Small intestine (tissue), 7 donors: ENCODE measurements at regions not wholly inside any gene's neighbourhood (a gene's known extent, or its start where the extent isn't known, plus 50 kb on each side); places are given as distances from the start of the nearest gene placed in this dataset.

Source experiments
- DNase-seq, 2 donors: peaks; one replicate each; pipeline versions ENCODE4 v3.0.0 to v3.0.0-alpha.2; 2013
- FAIRE-seq: peaks from 2 replicates; lab custom pipeline; 2012; peaks lifted over from hg19 to GRCh38; lab: Jason Lieb, UNC
- H3K27ac ChIP-seq, 3 donors: one replicate each; pipeline ENCODE4 v1.5.1; 2013; ENCODE audit warnings: low read length in 2 of 3, mild to moderate bottlenecking in 2 of 3, control low read depth in 1 of 3, inconsistent platforms in 1 of 3, low read depth in 1 of 3, moderate library complexity in 1 of 3
- H3K27me3 ChIP-seq, 3 donors: one replicate each; pipeline ENCODE4 v1.6.1; 2013; ENCODE audit warnings: low read length in 3 of 3, inconsistent platforms in 1 of 3; ENCODE audit not compliant: control insufficient read depth in 3 of 3, insufficient read depth in 3 of 3
- H3K36me3 ChIP-seq, 3 donors: one replicate each; pipeline ENCODE4 v1.6.1; 2013; ENCODE audit warnings: low read length in 3 of 3, inconsistent platforms in 1 of 3, low read depth in 1 of 3, mild to moderate bottlenecking in 1 of 3, moderate library complexity in 1 of 3; ENCODE audit not compliant: control insufficient read depth in 3 of 3, insufficient read depth in 2 of 3
- H3K4me1 ChIP-seq, 3 donors: one replicate each; pipeline ENCODE4 v1.6.1; 2013; ENCODE audit warnings: low read length in 2 of 3, inconsistent platforms in 1 of 3, low read depth in 1 of 3, mild to moderate bottlenecking in 1 of 3, moderate library complexity in 1 of 3; ENCODE audit not compliant: control insufficient read depth in 3 of 3, insufficient read depth in 2 of 3
- H3K4me3 ChIP-seq, 3 donors: one replicate each; pipeline ENCODE4 v1.5.1; 2013; ENCODE audit warnings: low read length in 3 of 3, control low read depth in 1 of 3, inconsistent platforms in 1 of 3, low read depth in 1 of 3, mild to moderate bottlenecking in 1 of 3, moderate library complexity in 1 of 3
- H3K9me3 ChIP-seq, 2 donors: one replicate each; pipeline ENCODE4 v1.6.1; 2013; ENCODE audit warnings: low read depth in 1 of 2, low read length in 1 of 2; ENCODE audit not compliant: control insufficient read depth in 2 of 2, insufficient read depth in 1 of 2
- WGBS, 3 donors: extraction: QIAGEN DNeasy Blood & Tissue Kit; methylation state at CpG; one replicate each; pipeline ENCODE4 v1.1.7; 2013; 5-methylcytosine and 5-hydroxymethylcytosine counted together
- donor health status: healthy with polysubstance abuse.
- donor health status: control.
- donor health status: control.
- donor health status: Bipolar disorder and iron deficiency.
- donor health status: healthy.

- Histone ChIP-seq H3K9me3 (peaks cover 0 to 3% of the 10 kb centered on the region in 2 donors), H3K36me3 (no peaks in the 10 kb centered on the region), H3K27ac (no peak overlapping the region), H3K4me1 (peaks cover 0 to 10% (median 0%) of the 10 kb centered on the region in 3 donors), H3K4me3 (no peak overlapping the region), H3K27me3 (no peaks in the 10 kb centered on the region)
- no peak for DNase-seq
- WGBS, 3 donors, result 90 to 97% (median 94%) methylated on average over 3 of the region's 3 CpGs
- no peak for FAIRE-seq
Observed at GRCh38 chr6:4641461-4641860, 134.7 kb upstream of the CDYL start.

GRCh38 chr6:4640139-4640538 is 136.1 kb upstream of the CDYL start:
- no peak overlapping the region for H3K4me3 ChIP-seq
- no peaks in the 10 kb centered on the region for H3K27me3 ChIP-seq
- no peak overlapping the region for H3K27ac ChIP-seq
- 30 to 41% (median 35%) methylated on average over 4 of the region's 4 CpGs for WGBS, 3 donors
- peaks cover 0 to 3% of the 10 kb centered on the region in 2 donors for H3K9me3 ChIP-seq
- H3K4me1 ChIP-seq, result peaks cover 0 to 2% (median 0%) of the 10 kb centered on the region in 3 donors
- DNase-seq (no peak), FAIRE-seq (no peak)
- no peaks in the 10 kb centered on the region for H3K36me3 ChIP-seq

GRCh38 chr6:4638641-4639040 is 137.6 kb upstream of the CDYL start:
- Histone ChIP-seq H3K4me1 (no peaks in the 10 kb centered on the region), H3K36me3 (no peaks in the 10 kb centered on the region), H3K27ac (no peak overlapping the region), H3K9me3 (peaks cover 0 to 3% of the 10 kb centered on the region in 2 donors), H3K4me3 (no peak overlapping the region), H3K27me3 (no peaks in the 10 kb centered on the region)
- 96 to 100% (median 96%) methylated on average over 1 of the region's 1 CpG for WGBS, 3 donors
- FAIRE-seq, result no peak
- DNase-seq, result no peak

GRCh38 chr6:4637691-4638433 is 138.3 kb upstream of the CDYL start:
- WGBS, 3 donors, result 76 to 90% (median 87%) methylated on average over 5 of the region's 5 CpGs
- Histone ChIP-seq H3K9me3 (peaks cover 0 to 3% of the 10 kb centered on the region in 2 donors), H3K4me1 (no peaks in the 10 kb centered on the region), H3K36me3 (no peaks in the 10 kb centered on the region), H3K27me3 (no peaks in the 10 kb centered on the region), H3K27ac (no peak overlapping the region), H3K4me3 (no peak overlapping the region)
- FAIRE-seq (no peak), DNase-seq (peak in 1 of 2 donors; percentile 2)

GRCh38 chr6:4636881-4637224 is 139.4 kb upstream of the CDYL start:
- H3K4me1 ChIP-seq, result no peaks in the 10 kb centered on the region
- no peak overlapping the region for H3K27ac ChIP-seq
- FAIRE-seq (no peak), DNase-seq (no peak)
- 48 to 83% (median 55%) methylated on average over 2 of the region's 2 CpGs for WGBS, 3 donors
- H3K4me3 ChIP-seq, result no peak overlapping the region
- H3K9me3 ChIP-seq, result peaks cover 0 to 3% of the 10 kb centered on the region in 2 donors
- H3K27me3 ChIP-seq, result no peaks in the 10 kb centered on the region
- no peaks in the 10 kb centered on the region for H3K36me3 ChIP-seq

- Histone ChIP-seq H3K4me3 (no peak overlapping the region), H3K36me3 (no peaks in the 10 kb centered on the region), H3K27me3 (no peaks in the 10 kb centered on the region), H3K9me3 (peaks cover 0 to 5% of the 10 kb centered on the region in 2 donors), H3K27ac (no peak overlapping the region), H3K4me1 (no peaks in the 10 kb centered on the region)
- DNase-seq, result no peak
- WGBS, 3 donors, result 90 to 94% (median 91%) methylated on average over 14 of the region's 14 CpGs
- no peak for FAIRE-seq
Observed at GRCh38 chr6:4636191-4636880, 139.9 kb upstream of the CDYL start.

- WGBS, 3 donors, result 47 to 71% (median 53%) methylated on average over 5 of the region's 5 CpGs
- Histone ChIP-seq H3K27me3 (no peaks in the 10 kb centered on the region), H3K36me3 (no peaks in the 10 kb centered on the region), H3K27ac (no peak overlapping the region), H3K4me3 (no peak overlapping the region), H3K9me3 (peaks cover 0 to 7% of the 10 kb centered on the region in 2 donors), H3K4me1 (no peaks in the 10 kb centered on the region)
- DNase-seq (no peak), FAIRE-seq (no peak)
Observed at GRCh38 chr6:4635666-4636065, 140.5 kb upstream of the CDYL start.

GRCh38 chr6:4632421-4632820 is 143.8 kb upstream of the CDYL start:
- peaks cover 0 to 25% of the 10 kb centered on the region in 2 donors for H3K9me3 ChIP-seq

More at GRCh38 chr6:4632421-4632820, 143.8 kb upstream of the CDYL start:
- H3K27ac ChIP-seq, result no peak overlapping the region
- H3K36me3 ChIP-seq, result no peaks in the 10 kb centered on the region
- 57 to 87% (median 80%) methylated on average over 2 of the region's 2 CpGs for WGBS, 3 donors
- no peaks in the 10 kb centered on the region for H3K4me1 ChIP-seq
- H3K4me3 ChIP-seq, result no peak overlapping the region
- no peaks in the 10 kb centered on the region for H3K27me3 ChIP-seq
- FAIRE-seq (no peak), DNase-seq (no peak)
